DMS153 (cell line): ENCODE measurements at regions not wholly inside any gene's neighbourhood (a gene's known extent, or its start where the extent isn't known, plus 50 kb on each side); places are given as distances from the start of the nearest gene placed in this dataset.

Experiments used
- DNase-seq: peaks from one replicate; lab custom pipeline; 2025; lab: John Stamatoyannopoulos, UW

- DNase-seq = no peak
Measured at GRCh38 chr2:43085505-43085904, 140.9 kb downstream of the ZFP36L2 start.

GRCh38 chr2:43084699-43085091 is 141.7 kb downstream of the ZFP36L2 start:
- no peak for DNase-seq

GRCh38 chr2:43083710-43084698 is 142.4 kb downstream of the ZFP36L2 start:
- no peak for DNase-seq

GRCh38 chr2:43082903-43083677 is 143.3 kb downstream of the ZFP36L2 start:
- no peak for DNase-seq

- no peak for DNase-seq
Measured at GRCh38 chr2:43082111-43082894, 144.1 kb downstream of the ZFP36L2 start.

- no peak for DNase-seq
Measured at GRCh38 chr2:43081131-43081765, 145.2 kb downstream of the ZFP36L2 start.

GRCh38 chr2:43080571-43081021 is 145.8 kb downstream of the ZFP36L2 start:
- DNase-seq = no peak

- no peak for DNase-seq
Measured at GRCh38 chr2:43078781-43079755, 147.3 kb downstream of the ZFP36L2 start.

- DNase-seq = no peak
Measured at GRCh38 chr2:43078301-43078700, 148.1 kb downstream of the ZFP36L2 start.

GRCh38 chr2:43077876-43078275 is 148.5 kb downstream of the ZFP36L2 start:
- DNase-seq = no peak

- DNase-seq = no peak
Measured at GRCh38 chr2:43076676-43077075, 149.7 kb downstream of the ZFP36L2 start.

GRCh38 chr2:43075811-43076585 is 150.4 kb downstream of the ZFP36L2 start:
- no peak for DNase-seq

- DNase-seq = peak; percentile 57
Measured at GRCh38 chr2:43075054-43075593, 151.3 kb downstream of the ZFP36L2 start.

- DNase-seq = no peak
Measured at GRCh38 chr2:43074592-43075053, 151.8 kb downstream of the ZFP36L2 start.

GRCh38 chr2:43074052-43074451 is 152.4 kb downstream of the ZFP36L2 start:
- DNase-seq = no peak

- no peak for DNase-seq
Measured at GRCh38 chr2:43073401-43073825, 153.0 kb downstream of the ZFP36L2 start.

- no peak for DNase-seq
Measured at GRCh38 chr2:43071599-43072550, 154.5 kb downstream of the ZFP36L2 start.
